Vagina (tissue), 2 donors: ENCODE measurements at regions not wholly inside any gene's neighbourhood (a gene's known extent, or its start where the extent isn't known, plus 50 kb on each side); places are given as distances from the start of the nearest gene placed in this dataset.
A peak's percentile ranks its signal among the peaks of the same experiment; 100 is the strongest.

Source experiments
- DNase-seq, 2 donors: peaks; one replicate each; pipeline ENCODE4 v3.0.0-alpha.2; 2017; ENCODE audit errors: extremely low spot score in 2 of 2
- H3K27ac ChIP-seq: fragments of 200-600 bp; sonication (generic); one replicate; pipeline ENCODE4 v1.5.1; 2019
- H3K27me3 ChIP-seq: fragments of 200-600 bp; sonication (generic); one replicate; pipeline ENCODE4 v1.5.1; 2019
- H3K36me3 ChIP-seq, 2 donors: fragments of 200-600 bp; sonication (generic); one replicate each; pipeline ENCODE4 v1.5.1; 2017 to 2019
- H3K4me1 ChIP-seq: fragments of 200-600 bp; sonication (generic); one replicate; pipeline ENCODE4 v1.5.1; 2019
- H3K4me3 ChIP-seq, 2 donors: fragments of 200-600 bp; sonication (generic); 1 replicate in 1 of 2; 2 replicates in 1 of 2; pipeline ENCODE4 v1.5.1; 2016 to 2019
- H3K9me3 ChIP-seq: fragments of 200-600 bp; sonication (generic); one replicate; pipeline ENCODE4 v1.5.1; 2019
- CTCF ChIP-seq, 3 experiments: fragments of 450-650 bp in 2 of 3; fragments of 200-600 bp in 1 of 3; sonication (generic) in 1 of 3; IDR thresholded peaks; one replicate each; pipeline ENCODE4 v1.5.1; 2017 to 2019; ENCODE audit warnings: antibody characterized with exemption in 3 of 3, mild to moderate bottlenecking in 2 of 3, moderate library complexity in 2 of 3
- POLR2A ChIP-seq, 2 donors: fragments of 450-650 bp; IDR thresholded peaks; one replicate each; pipeline ENCODE4 v1.6.1; 2017; ENCODE audit warnings: antibody characterized with exemption in 2 of 2, mild to moderate bottlenecking in 2 of 2, moderate library complexity in 2 of 2
- POLR2AphosphoS5 ChIP-seq, 2 donors: sonication (generic); formaldehyde crosslinking; IDR thresholded peaks; one replicate each; pipeline ENCODE4 v1.9.0; 2017; ENCODE audit warnings: antibody characterized with exemption in 2 of 2, mild to moderate bottlenecking in 2 of 2, low read depth in 1 of 2; ENCODE audit not compliant: insufficient read depth in 1 of 2
- intact Hi-C: fragments of 100-400 bp; cut with DNase I; formaldehyde crosslinking; loops from one replicate; pipeline ENCODE4 v1.15.1; 2023

GRCh38 chr1:30123036-30123435, 600.3 kb downstream of the MATN1 start:
- TF ChIP-seq POLR2A (IDR thresholded peaks at IDR 0.05), result no peak
- TF ChIP-seq POLR2AphosphoS5 (IDR thresholded peaks at IDR 0.05; ENCODE audit: insufficient read depth in 1 of 2, low read depth in 1 of 2), result no peak
- TF ChIP-seq CTCF (IDR thresholded peaks at IDR 0.05), result no peak
- H3K36me3 ChIP-seq, result no peaks in the 10 kb centered on the region
- no peaks in the 10 kb centered on the region for H3K9me3 ChIP-seq
- no peak for DNase-seq
- H3K27ac ChIP-seq, result no peak overlapping the region
- no peaks in the 10 kb centered on the region for H3K27me3 ChIP-seq
- H3K4me1 ChIP-seq, result no peaks in the 10 kb centered on the region
- no peak overlapping the region for H3K4me3 ChIP-seq
- intact Hi-C loops, result no loop called here

GRCh38 chr1:30120245-30121000, 603.0 kb downstream of the MATN1 start:
- H3K9me3 ChIP-seq, result no peaks in the 10 kb centered on the region
- H3K27me3 ChIP-seq, result no peaks in the 10 kb centered on the region
- no peaks in the 10 kb centered on the region for H3K4me1 ChIP-seq
- no peak overlapping the region for H3K27ac ChIP-seq
- intact Hi-C loops, result no loop called here
- no peaks in the 10 kb centered on the region for H3K36me3 ChIP-seq
- DNase-seq, result no peak
- no peak overlapping the region for H3K4me3 ChIP-seq
- TF ChIP-seq CTCF (IDR thresholded peaks at IDR 0.05) (no peak), POLR2AphosphoS5 (IDR thresholded peaks at IDR 0.05; ENCODE audit: insufficient read depth in 1 of 2, low read depth in 1 of 2) (no peak), POLR2A (IDR thresholded peaks at IDR 0.05) (no peak)

- intact Hi-C loops, result no loop called here
These were observed 605.7 kb downstream of the MATN1 start for GRCh38 chr1:30117685-30118084.

GRCh38 chr1:30111431-30111830, 612.0 kb downstream of the MATN1 start:
- no peak for DNase-seq
- Histone ChIP-seq H3K27ac (no peak overlapping the region), H3K27me3 (no peaks in the 10 kb centered on the region), H3K4me1 (peaks cover 5% of the 10 kb centered on the region), H3K9me3 (no peaks in the 10 kb centered on the region), H3K36me3 (no peaks in the 10 kb centered on the region), H3K4me3 (no peak overlapping the region)
- no peak for TF ChIP-seq POLR2AphosphoS5 (IDR thresholded peaks at IDR 0.05; ENCODE audit: insufficient read depth in 1 of 2, low read depth in 1 of 2)
- TF ChIP-seq CTCF (IDR thresholded peaks at IDR 0.05), result peak in 2 of 3 experiments; percentile 46 to 52
- intact Hi-C loops, result no loop called here

More at GRCh38 chr1:30117685-30118084, 605.7 kb downstream of the MATN1 start:
- Histone ChIP-seq H3K4me1 (no peaks in the 10 kb centered on the region), H3K9me3 (no peaks in the 10 kb centered on the region), H3K27ac (no peak overlapping the region), H3K36me3 (no peaks in the 10 kb centered on the region), H3K4me3 (no peak overlapping the region), H3K27me3 (no peaks in the 10 kb centered on the region)
- DNase-seq, result no peak
- no peak for TF ChIP-seq POLR2AphosphoS5 (IDR thresholded peaks at IDR 0.05; ENCODE audit: insufficient read depth in 1 of 2, low read depth in 1 of 2)
- TF ChIP-seq CTCF (IDR thresholded peaks at IDR 0.05), result no peak
- TF ChIP-seq POLR2A (IDR thresholded peaks at IDR 0.05), result no peak

GRCh38 chr1:30110846-30111245, 612.5 kb downstream of the MATN1 start:
- H3K9me3 ChIP-seq, result no peaks in the 10 kb centered on the region
- no peaks in the 10 kb centered on the region for H3K36me3 ChIP-seq
- peaks cover 5% of the 10 kb centered on the region for H3K4me1 ChIP-seq
- H3K4me3 ChIP-seq, result no peak overlapping the region
- intact Hi-C loops, result no loop called here
- TF ChIP-seq POLR2A (IDR thresholded peaks at IDR 0.05) (no peak), CTCF (IDR thresholded peaks at IDR 0.05) (no peak), POLR2AphosphoS5 (IDR thresholded peaks at IDR 0.05; ENCODE audit: insufficient read depth in 1 of 2, low read depth in 1 of 2) (no peak)
- H3K27ac ChIP-seq, result no peak overlapping the region
- no peak for DNase-seq
- H3K27me3 ChIP-seq, result no peaks in the 10 kb centered on the region
